H9 (cell line): ENCODE measurements at regions not wholly inside any gene's neighbourhood (a gene's known extent, or its start where the extent isn't known, plus 50 kb on each side); places are given as distances from the start of the nearest gene placed in this dataset.

Experiments
- DNase-seq: peaks from one replicate; pipeline ENCODE4 v3.0.0-alpha.2; 2017
- H2AFZ ChIP-seq: one replicate; pipeline ENCODE4 v1.6.1; 2013; ENCODE audit warnings: mild to moderate bottlenecking, low read length, control low read depth, moderate library complexity
- H2AK5ac ChIP-seq: 2 replicates; pipeline ENCODE4 v1.6.1; 2013; ENCODE audit warnings: low read length, control low read depth, mixed read lengths; ENCODE audit not compliant: insufficient read length
- H2BK120ac ChIP-seq: one replicate; pipeline ENCODE4 v1.6.1; 2013; ENCODE audit warnings: low read depth, mild to moderate bottlenecking, low read length, control low read depth, inconsistent platforms; ENCODE audit not compliant: poor library complexity, severe bottlenecking
- H2BK12ac ChIP-seq: 2 replicates; pipeline ENCODE4 v1.6.1; 2013; ENCODE audit warnings: low read length, control low read depth, mixed read lengths, low read depth; ENCODE audit not compliant: insufficient read length
- H2BK15ac ChIP-seq: 2 replicates; pipeline ENCODE4 v1.6.1; 2013; ENCODE audit warnings: low read depth, low read length, control low read depth
- H2BK20ac ChIP-seq: one replicate; pipeline ENCODE4 v1.6.1; 2013; ENCODE audit warnings: low read depth, mild to moderate bottlenecking, low read length, control low read depth, inconsistent platforms; ENCODE audit not compliant: poor library complexity, severe bottlenecking
- H2BK5ac ChIP-seq: 2 replicates; pipeline ENCODE4 v1.6.1; 2013; ENCODE audit warnings: low read length, control low read depth, mixed read lengths; ENCODE audit not compliant: insufficient read length
- H3K14ac ChIP-seq: 2 replicates; pipeline ENCODE4 v1.6.1; 2013; ENCODE audit warnings: low read length, control low read depth; ENCODE audit not compliant: insufficient read depth
- H3K18ac ChIP-seq: 2 replicates; pipeline ENCODE4 v1.6.1; 2013; ENCODE audit warnings: low read depth, mild to moderate bottlenecking, mixed read lengths, low read length, control low read depth; ENCODE audit not compliant: insufficient read length
- H3K23ac ChIP-seq: 2 replicates; pipeline ENCODE4 v1.6.1; 2013; ENCODE audit warnings: low read length, control low read depth, mixed read lengths, low read depth; ENCODE audit not compliant: insufficient read length
- H3K23me2 ChIP-seq: 2 replicates; pipeline ENCODE4 v1.6.1; 2013; ENCODE audit warnings: low read depth, mild to moderate bottlenecking, mixed read lengths, low read length, control low read depth; ENCODE audit not compliant: insufficient read length, poor library complexity, severe bottlenecking
- H3K27ac ChIP-seq: 2 replicates; pipeline ENCODE4 v1.5.1; 2013; ENCODE audit warnings: low read length, control low read depth, mixed read lengths, low read depth; ENCODE audit not compliant: insufficient read length
- H3K27me3 ChIP-seq: 2 replicates; pipeline ENCODE4 v1.6.1; 2013; ENCODE audit warnings: low read length, control low read depth, inconsistent platforms; ENCODE audit not compliant: insufficient read depth
- H3K4ac ChIP-seq: 2 replicates; pipeline ENCODE4 v1.6.1; 2013; ENCODE audit warnings: low read depth, mild to moderate bottlenecking, control low read depth, inconsistent platforms, low read length, moderate library complexity
- H3K4me1 ChIP-seq: 2 replicates; pipeline ENCODE4 v1.6.1; 2013; ENCODE audit warnings: low read length, control low read depth, inconsistent platforms; ENCODE audit not compliant: insufficient read depth
- H3K4me2 ChIP-seq: 2 replicates; pipeline ENCODE4 v1.6.1; 2013; ENCODE audit warnings: low read length, control low read depth, mixed read lengths; ENCODE audit not compliant: insufficient read length, insufficient read depth
- H3K56ac ChIP-seq: 2 replicates; pipeline ENCODE4 v1.6.1; 2013; ENCODE audit warnings: low read depth, mild to moderate bottlenecking, mixed read lengths, low read length, control low read depth; ENCODE audit not compliant: insufficient read length
- H3K79me1 ChIP-seq: 2 replicates; pipeline ENCODE4 v1.6.1; 2013; ENCODE audit warnings: low read depth, mild to moderate bottlenecking, moderate library complexity, low read length, control low read depth, inconsistent platforms; ENCODE audit not compliant: insufficient read depth, poor library complexity, severe bottlenecking
- H3K79me2 ChIP-seq: 2 replicates; pipeline ENCODE4 v1.6.1; 2013; ENCODE audit warnings: low read length, control low read depth, inconsistent platforms; ENCODE audit not compliant: insufficient read depth
- H3K9ac ChIP-seq: 2 replicates; pipeline ENCODE4 v1.6.1; 2013; ENCODE audit warnings: low read length, control low read depth, mixed read lengths; ENCODE audit not compliant: insufficient read length; ENCODE audit errors: extremely low read depth
- H3K9me3 ChIP-seq: one replicate; pipeline ENCODE4 v1.6.1; 2013; ENCODE audit warnings: low read depth, low read length, inconsistent platforms; ENCODE audit not compliant: control insufficient read depth
- H3T11ph ChIP-seq: one replicate; pipeline ENCODE4 v1.6.1; 2013; ENCODE audit warnings: mild to moderate bottlenecking, low read length, control low read depth, inconsistent platforms
- H4K20me1 ChIP-seq: one replicate; pipeline ENCODE4 v1.6.1; 2013; ENCODE audit not compliant: control insufficient read depth, insufficient read length, insufficient read depth
- H4K5ac ChIP-seq: 2 replicates; pipeline ENCODE4 v1.6.1; 2013; ENCODE audit warnings: low read depth, mild to moderate bottlenecking, mixed read lengths, low read length, control low read depth; ENCODE audit not compliant: insufficient read length
- H4K8ac ChIP-seq: replicated peaks from 2 replicates; pipeline ENCODE4 v1.6.1; 2013; ENCODE audit warnings: low read length, control low read depth, mixed read lengths, low read depth; ENCODE audit not compliant: insufficient read length
- H4K91ac ChIP-seq: 2 replicates; pipeline ENCODE4 v1.6.1; 2013; ENCODE audit warnings: low read depth, mild to moderate bottlenecking, moderate library complexity, mixed read lengths, low read length, control low read depth; ENCODE audit not compliant: insufficient read length
- H3K27ac Mint-ChIP-seq, 3 experiments: 2 replicates in 2 of 3; 3 replicates in 1 of 3; pipeline ENCODE4 v1.8.0; 2020 to 2021; ENCODE audit warnings: mixed read lengths in 3 of 3, mild to moderate bottlenecking in 1 of 3, moderate library complexity in 1 of 3
- H3K27me3 Mint-ChIP-seq: 2 replicates; pipeline ENCODE4 v1.8.0; 2021; ENCODE audit warnings: low read depth, mild to moderate bottlenecking, moderate library complexity, mixed read lengths
- H3K36me3 Mint-ChIP-seq, 3 experiments: 2 replicates in 2 of 3; 3 replicates in 1 of 3; pipeline ENCODE4 v1.8.0; 2020 to 2021; ENCODE audit warnings: low read depth in 3 of 3, mixed read lengths in 3 of 3; ENCODE audit not compliant: insufficient read depth in 1 of 3
- H3K4me1 Mint-ChIP-seq, 2 experiments: 2 replicates each; pipeline ENCODE4 v1.8.0; 2020; ENCODE audit warnings: mixed read lengths in 2 of 2
- H3K4me3 Mint-ChIP-seq, 2 experiments: 2 replicates in 1 of 2; 3 replicates in 1 of 2; pipeline ENCODE4 v1.8.0; 2020 to 2021; ENCODE audit warnings: mild to moderate bottlenecking in 2 of 2, mixed read lengths in 2 of 2, moderate library complexity in 1 of 2
- H3K9me3 Mint-ChIP-seq, 2 experiments: 2 replicates in 1 of 2; 3 replicates in 1 of 2; pipeline ENCODE4 v1.8.0; 2020; ENCODE audit warnings: mild to moderate bottlenecking in 2 of 2, mixed read lengths in 2 of 2, moderate library complexity in 1 of 2
- CTCF ChIP-seq: fragments of 200-600 bp; sonication (generic); conservative IDR thresholded peaks from 3 replicates; pipeline ENCODE4 v1.8.0; 2021; ENCODE audit warnings: antibody characterized with exemption, mild to moderate bottlenecking
- WGBS: extraction: QIAGEN DNeasy Blood & Tissue Kit; methylation state at CpG from one replicate; pipeline ENCODE4 v1.1.7; 2013; ENCODE audit warnings: missing lambda C conversion rate, low lambda C conversion rate, mixed read lengths; ENCODE audit not compliant: insufficient read length; ENCODE audit errors: extremely low coverage; 5-methylcytosine and 5-hydroxymethylcytosine counted together

GRCh38 chr1:221212926-221213325 is 333.7 kb downstream of the HLX start:
- Mint-ChIP-seq H3K4me3 (no peak overlapping the region), H3K27ac (no peak overlapping the region), H3K4me1 (no peaks in the 10 kb centered on the region), H3K27me3 (peaks cover 7% of the 10 kb centered on the region), H3K9me3 (peaks cover 3 to 4% of the 10 kb centered on the region in 2 experiments; a peak in 4 of 5 replicates), H3K36me3 (no peaks in the 10 kb centered on the region)
- Histone ChIP-seq H2BK20ac (no peak overlapping the region), H3K27ac (no peak overlapping the region), H3T11ph (no peak overlapping the region), H2BK12ac (no peak overlapping the region), H4K91ac (no peak overlapping the region), H2BK15ac (no peak overlapping the region), H3K4ac (no peak overlapping the region), H3K14ac (no peak overlapping the region), H3K9me3 (no peaks in the 10 kb centered on the region), H3K18ac (no peak overlapping the region), H2AK5ac (no peak overlapping the region), H4K20me1 (no peaks in the 10 kb centered on the region), H3K4me2 (no peak overlapping the region), H3K9ac (no peak overlapping the region), H3K56ac (no peak overlapping the region), H3K23ac (no peak overlapping the region), H3K23me2 (no peaks in the 10 kb centered on the region), H3K79me1 (no peaks in the 10 kb centered on the region), H2AFZ (peak overlapping the region; percentile 23), H3K4me1 (no peaks in the 10 kb centered on the region), H2BK5ac (no peak overlapping the region), H4K5ac (no peak overlapping the region), H4K8ac (no peak overlapping the region), H3K79me2 (no peaks in the 10 kb centered on the region), H3K27me3 (no peaks in the 10 kb centered on the region), H2BK120ac (no peak overlapping the region)
- no CpG with 5 or more reads among the region's 5 CpGs for WGBS
- no peak for DNase-seq
- no peak for TF ChIP-seq CTCF
